CD4-positive, CD25-positive, alpha-beta regulatory T cell (primary cell): ENCODE measurements at regions not wholly inside any gene's neighbourhood (a gene's known extent, or its start where the extent isn't known, plus 50 kb on each side); places are given as distances from the start of the nearest gene placed in this dataset.

Experiments used
- ATAC-seq, 2 donors: fragments of 150-1000 bp; cut with Tn5 transposase; one replicate each; pipeline ENCODE4 v1.10.0; 2021; ENCODE audit warnings: low read depth in 2 of 2, moderate number of reproducible peaks in 2 of 2, moderate library complexity in 1 of 2
- DNase-seq, 3 donors: peaks; one replicate each; pipeline versions ENCODE4 v3.0.0 to v3.0.0-alpha.2; 2012 to 2022; ENCODE audit warnings: mixed read lengths in 1 of 3
- H3K27ac ChIP-seq: one replicate; pipeline ENCODE4 v1.7.0; 2013; ENCODE audit warnings: mild to moderate bottlenecking, low read length; ENCODE audit not compliant: insufficient read depth, poor library complexity, severe bottlenecking
- H3K27me3 ChIP-seq: one replicate; pipeline ENCODE4 v1.7.0; 2013; ENCODE audit warnings: low read length; ENCODE audit not compliant: control insufficient read depth, insufficient read depth
- H3K36me3 ChIP-seq: one replicate; pipeline ENCODE4 v1.7.0; 2013; ENCODE audit warnings: mild to moderate bottlenecking, low read length, moderate library complexity; ENCODE audit not compliant: control insufficient read depth, insufficient read depth
- H3K4me1 ChIP-seq: 2 replicates; pipeline ENCODE4 v1.7.0; 2013; ENCODE audit warnings: mild to moderate bottlenecking, low read length; ENCODE audit not compliant: insufficient read depth, control insufficient read depth, poor library complexity, severe bottlenecking
- H3K4me3 ChIP-seq: one replicate; pipeline ENCODE4 v1.7.0; 2013; ENCODE audit warnings: low read depth, mild to moderate bottlenecking, low read length, moderate library complexity
- H3K9me3 ChIP-seq, 2 experiments: 1 replicate in 1 of 2; 2 replicates in 1 of 2; pipeline ENCODE4 v1.7.0; 2013; ENCODE audit warnings: low read length in 2 of 2, mild to moderate bottlenecking in 1 of 2, moderate library complexity in 1 of 2; ENCODE audit not compliant: control insufficient read depth in 2 of 2
- H3K27ac Mint-ChIP-seq, 3 donors: one replicate each; pipeline ENCODE4 v1.8.0; 2020 to 2022; ENCODE audit warnings: mild to moderate bottlenecking in 3 of 3, mixed read lengths in 3 of 3, moderate library complexity in 2 of 3
- H3K27me3 Mint-ChIP-seq: one replicate; pipeline ENCODE4 v1.8.0; 2022; ENCODE audit warnings: mild to moderate bottlenecking, mixed read lengths
- H3K36me3 Mint-ChIP-seq: one replicate; pipeline ENCODE4 v1.8.0; 2020; ENCODE audit warnings: mixed read lengths
- H3K4me1 Mint-ChIP-seq, 4 donors: one replicate each; pipeline ENCODE4 v1.8.0; 2020 to 2022; ENCODE audit warnings: mixed read lengths in 4 of 4, mild to moderate bottlenecking in 1 of 4
- H3K4me3 Mint-ChIP-seq, 4 donors: one replicate each; pipeline ENCODE4 v1.8.0; 2020 to 2022; ENCODE audit warnings: mild to moderate bottlenecking in 4 of 4, mixed read lengths in 4 of 4, moderate library complexity in 3 of 4
- H3K9me3 Mint-ChIP-seq, 7 donors: one replicate each; pipeline ENCODE4 v1.8.0; 2020 to 2022; ENCODE audit warnings: mixed read lengths in 7 of 7, mild to moderate bottlenecking in 3 of 7, moderate library complexity in 2 of 7

DNA sequence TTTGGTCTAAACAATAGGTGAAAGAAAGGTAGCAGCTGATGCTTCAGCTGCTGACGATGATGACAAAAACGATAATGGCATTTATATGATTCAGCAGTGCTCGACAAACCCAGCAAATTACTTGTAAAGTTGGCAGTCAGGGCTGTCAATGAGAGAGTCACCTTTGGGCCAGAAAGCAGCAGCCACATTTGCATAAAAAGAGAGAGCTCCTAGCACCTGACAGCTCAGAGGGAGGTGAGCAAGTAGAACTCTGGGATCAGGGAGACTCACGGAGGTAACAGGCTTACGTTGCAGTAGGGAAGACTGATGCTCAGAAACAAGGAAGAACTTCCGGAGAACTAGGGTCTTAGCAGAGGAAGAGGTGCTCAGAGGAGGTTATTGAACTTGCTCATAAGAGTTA lies 291.9 kb upstream of the ZFHX3 start:
- no peak overlapping the region for H3K27ac Mint-ChIP-seq
- H3K4me3 Mint-ChIP-seq: no peak overlapping the region
- H3K4me1 ChIP-seq: no peaks in the 10 kb centered on the region
- peaks cover 0 to 8% (median 0%) of the 10 kb centered on the region in 7 donors for H3K9me3 Mint-ChIP-seq
- DNase-seq: no peak
- H3K4me1 Mint-ChIP-seq: no peaks in the 10 kb centered on the region
- no peaks in the 10 kb centered on the region for H3K27me3 Mint-ChIP-seq
- no peak for ATAC-seq
- no peak overlapping the region for H3K27ac ChIP-seq
- H3K27me3 ChIP-seq: no peaks in the 10 kb centered on the region
- H3K36me3 ChIP-seq: no peaks in the 10 kb centered on the region
- peaks cover 0 to 2% of the 10 kb centered on the region in 2 experiments for H3K9me3 ChIP-seq
- no peaks in the 10 kb centered on the region for H3K36me3 Mint-ChIP-seq
- no peak overlapping the region for H3K4me3 ChIP-seq

GRCh38 chr16:73337373-73338296 lies 289.7 kb upstream of the ZFHX3 start:
- Mint-ChIP-seq H3K27me3 (no peaks in the 10 kb centered on the region), H3K27ac (no peak overlapping the region), H3K36me3 (no peaks in the 10 kb centered on the region), H3K9me3 (peaks cover 0 to 8% (median 0%) of the 10 kb centered on the region in 7 donors), H3K4me1 (no peaks in the 10 kb centered on the region), H3K4me3 (no peak overlapping the region)
- DNase-seq: no peak
- H3K9me3 ChIP-seq: peaks cover 0 to 2% of the 10 kb centered on the region in 2 experiments
- H3K4me3 ChIP-seq: no peak overlapping the region
- no peaks in the 10 kb centered on the region for H3K27me3 ChIP-seq
- ATAC-seq: no peak
- no peak overlapping the region for H3K27ac ChIP-seq
- H3K4me1 ChIP-seq: no peaks in the 10 kb centered on the region
- no peaks in the 10 kb centered on the region for H3K36me3 ChIP-seq

DNA sequence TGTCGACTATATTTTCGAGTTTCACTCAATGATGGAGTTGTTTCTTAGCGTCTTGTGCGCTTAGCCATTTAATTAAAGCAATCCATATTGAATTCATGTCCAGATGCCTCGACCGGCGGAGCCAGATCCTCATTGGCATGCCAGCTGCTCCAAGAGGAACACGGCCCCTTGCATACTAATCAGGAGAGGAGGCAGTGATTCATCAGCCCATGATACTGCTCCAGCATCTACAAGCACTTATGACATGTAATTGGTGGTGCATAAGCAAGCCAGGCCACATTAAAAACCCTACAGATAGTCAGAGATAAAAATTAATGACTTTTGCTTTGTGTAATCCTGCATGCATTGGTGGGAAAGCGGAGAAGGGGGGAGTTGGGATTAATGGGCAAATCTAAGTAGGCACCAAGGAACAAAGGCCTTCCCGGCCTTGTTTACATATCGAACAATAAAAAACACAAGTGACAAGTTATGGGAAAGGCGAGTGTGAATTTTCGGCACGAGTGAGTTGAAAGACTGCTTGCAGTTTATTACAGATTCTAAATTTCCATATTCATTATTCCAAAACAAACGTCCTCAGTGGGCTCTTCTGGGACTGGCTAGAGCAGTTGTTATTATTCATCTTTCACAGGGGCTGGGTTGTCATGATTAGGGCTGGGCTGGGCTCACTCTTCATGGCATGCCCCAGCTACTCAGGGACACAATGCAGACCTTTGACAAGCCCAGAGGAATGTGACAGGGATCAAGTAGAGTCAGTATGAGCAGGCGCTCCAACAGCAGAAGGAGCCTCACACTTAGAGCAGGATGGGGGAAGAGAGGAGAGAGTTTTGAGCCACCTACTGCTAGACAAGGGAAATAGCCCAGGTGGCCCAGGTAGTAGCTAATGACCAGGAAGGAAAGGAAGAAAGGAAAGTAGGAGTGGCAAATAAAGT lies 281.7 kb upstream of the ZFHX3 start:
- no peaks in the 10 kb centered on the region for H3K36me3 ChIP-seq
- H3K4me1 Mint-ChIP-seq: no peaks in the 10 kb centered on the region
- ATAC-seq (no peak), DNase-seq (no peak)
- H3K27ac ChIP-seq: no peak overlapping the region
- H3K27me3 Mint-ChIP-seq: no peaks in the 10 kb centered on the region
- no peaks in the 10 kb centered on the region for H3K27me3 ChIP-seq
- H3K27ac Mint-ChIP-seq: no peak overlapping the region
- no peak overlapping the region for H3K4me3 Mint-ChIP-seq
- H3K9me3 ChIP-seq: no peaks in the 10 kb centered on the region
- H3K9me3 Mint-ChIP-seq: peaks cover 0 to 8% (median 0%) of the 10 kb centered on the region in 7 donors
- H3K4me3 ChIP-seq: no peak overlapping the region
- no peaks in the 10 kb centered on the region for H3K4me1 ChIP-seq
- no peaks in the 10 kb centered on the region for H3K36me3 Mint-ChIP-seq

DNA sequence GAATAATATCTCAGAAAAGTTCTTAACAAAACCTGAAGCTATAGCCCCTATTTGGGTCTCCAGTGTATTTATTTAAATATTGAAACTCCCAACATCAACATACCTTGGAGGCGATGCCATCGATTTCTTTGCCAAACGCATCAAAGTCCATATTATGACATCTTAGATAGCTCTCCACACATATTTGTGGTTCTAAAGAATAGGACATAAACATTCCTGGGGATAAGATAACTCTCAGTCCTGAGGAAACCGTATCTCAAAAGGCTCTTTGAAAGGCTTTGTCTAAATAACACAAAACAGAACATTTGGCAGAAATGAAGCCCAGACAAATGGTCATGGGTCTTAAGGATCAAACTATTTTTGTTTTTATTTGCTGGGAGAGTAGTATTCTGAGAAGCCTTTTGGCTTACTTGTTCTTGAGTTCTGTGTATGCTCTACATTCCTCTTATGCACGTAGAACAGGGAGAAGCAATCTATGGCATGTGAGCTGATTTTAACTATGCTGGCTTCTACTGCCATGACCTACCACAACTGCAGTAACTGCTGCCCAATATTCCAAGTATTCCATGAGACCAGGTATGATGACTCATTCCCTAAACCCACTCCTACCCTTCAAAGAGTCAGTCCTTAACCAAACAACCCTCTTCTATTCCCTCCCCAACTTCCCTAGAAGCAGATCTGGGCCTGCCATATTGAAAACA lies 279.0 kb upstream of the ZFHX3 start:
- Mint-ChIP-seq H3K4me3 (no peak overlapping the region), H3K27ac (no peak overlapping the region), H3K4me1 (no peaks in the 10 kb centered on the region), H3K36me3 (no peaks in the 10 kb centered on the region), H3K27me3 (no peaks in the 10 kb centered on the region), H3K9me3 (peaks cover 0 to 11% (median 0%) of the 10 kb centered on the region in 7 donors)
- DNase-seq (no peak), ATAC-seq (no peak)
- Histone ChIP-seq H3K27me3 (no peaks in the 10 kb centered on the region), H3K36me3 (no peaks in the 10 kb centered on the region), H3K9me3 (no peaks in the 10 kb centered on the region), H3K27ac (no peak overlapping the region), H3K4me1 (no peaks in the 10 kb centered on the region), H3K4me3 (no peak overlapping the region)

DNA sequence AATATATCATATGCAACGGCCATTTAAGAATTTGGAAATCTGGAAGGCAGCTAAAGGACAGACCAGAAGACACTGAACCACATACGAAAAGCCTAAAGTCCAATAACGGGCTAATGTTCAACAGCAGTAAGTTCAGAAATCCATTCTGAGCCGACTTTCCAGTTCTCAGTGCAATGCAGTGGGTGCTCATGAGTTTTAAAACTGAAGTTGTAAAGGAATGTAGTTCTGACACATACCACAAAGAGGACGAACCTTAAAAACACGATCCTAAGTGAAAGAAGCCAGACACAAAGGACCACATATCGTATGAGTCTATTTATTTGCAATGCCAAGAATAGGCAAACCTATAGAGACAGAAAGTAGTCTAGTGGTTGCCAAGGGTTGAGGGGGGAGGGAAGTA lies 278.3 kb upstream of the ZFHX3 start:
- Histone ChIP-seq H3K27me3 (no peaks in the 10 kb centered on the region), H3K36me3 (no peaks in the 10 kb centered on the region), H3K27ac (no peak overlapping the region), H3K4me3 (no peak overlapping the region), H3K9me3 (no peaks in the 10 kb centered on the region), H3K4me1 (no peaks in the 10 kb centered on the region)
- peaks cover 0 to 11% (median 0%) of the 10 kb centered on the region in 7 donors for H3K9me3 Mint-ChIP-seq
- H3K4me3 Mint-ChIP-seq: no peak overlapping the region
- no peak overlapping the region for H3K27ac Mint-ChIP-seq
- ATAC-seq: no peak
- no peaks in the 10 kb centered on the region for H3K4me1 Mint-ChIP-seq
- H3K36me3 Mint-ChIP-seq: no peaks in the 10 kb centered on the region
- no peak for DNase-seq
- H3K27me3 Mint-ChIP-seq: no peaks in the 10 kb centered on the region

- Histone ChIP-seq H3K36me3 (no peaks in the 10 kb centered on the region), H3K9me3 (no peaks in the 10 kb centered on the region), H3K4me3 (no peak overlapping the region), H3K4me1 (no peaks in the 10 kb centered on the region), H3K27ac (no peak overlapping the region), H3K27me3 (no peaks in the 10 kb centered on the region)
- DNase-seq: no peak
- H3K27me3 Mint-ChIP-seq: no peaks in the 10 kb centered on the region
- peaks cover 0 to 13% (median 0%) of the 10 kb centered on the region in 7 donors for H3K9me3 Mint-ChIP-seq
- H3K4me3 Mint-ChIP-seq: no peak overlapping the region
- no peak overlapping the region for H3K27ac Mint-ChIP-seq
- ATAC-seq: no peak
- H3K4me1 Mint-ChIP-seq: no peaks in the 10 kb centered on the region
- H3K36me3 Mint-ChIP-seq: no peaks in the 10 kb centered on the region
Measured at GRCh38 chr16:73323880-73324279, 276.0 kb upstream of the ZFHX3 start.

DNA sequence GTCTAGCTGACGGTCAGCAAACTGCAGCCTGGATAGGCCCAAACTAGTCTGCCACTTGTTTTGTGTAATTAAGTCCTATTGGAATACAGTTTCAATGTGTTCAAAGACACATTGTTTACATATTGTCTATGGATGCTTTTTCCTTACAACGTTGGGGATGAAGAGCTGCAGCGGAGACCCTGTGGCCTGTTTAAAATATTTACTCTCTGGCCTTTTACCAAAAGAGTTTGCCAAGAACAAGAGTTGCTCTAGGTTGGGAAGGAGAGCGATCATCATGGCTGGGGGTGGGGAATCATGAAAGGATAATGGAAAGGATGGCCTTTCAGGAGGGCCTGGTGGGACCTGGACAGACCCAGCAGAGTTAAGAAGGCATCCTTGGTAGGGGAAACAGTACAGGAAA lies 274.9 kb upstream of the ZFHX3 start:
- no peaks in the 10 kb centered on the region for H3K36me3 ChIP-seq
- Mint-ChIP-seq H3K27me3 (peaks cover under 1% of the 10 kb centered on the region), H3K9me3 (peaks cover 0 to 11% (median 0%) of the 10 kb centered on the region in 7 donors), H3K4me3 (no peak overlapping the region), H3K4me1 (no peaks in the 10 kb centered on the region), H3K27ac (no peak overlapping the region), H3K36me3 (no peaks in the 10 kb centered on the region)
- DNase-seq (no peak), ATAC-seq (no peak)
- H3K4me1 ChIP-seq: no peaks in the 10 kb centered on the region
- H3K27ac ChIP-seq: no peak overlapping the region
- no peaks in the 10 kb centered on the region for H3K27me3 ChIP-seq
- H3K4me3 ChIP-seq: no peak overlapping the region
- H3K9me3 ChIP-seq: no peaks in the 10 kb centered on the region
